ENCODE measurements at regions not wholly inside any gene's neighbourhood (a gene's known extent, or its start where the extent isn't known, plus 50 kb on each side); places are given as distances from the start of the nearest gene placed in this dataset.

- no peaks in the 10 kb centered on the region for H3K27me3 ChIP-seq
- no peaks in the 10 kb centered on the region for H3K36me3 ChIP-seq
- peaks cover 41% of the 10 kb centered on the region for H3K9me3 ChIP-seq
- no peak for DNase-seq
- H3K4me3 ChIP-seq, result no peak overlapping the region
These were observed 51.0 kb upstream of the VEGFC start for GRCh38 chr4:176843710-176844109.

GRCh38 chr4:176844448-176844847, 51.7 kb upstream of the VEGFC start:
- peaks cover 41% of the 10 kb centered on the region for H3K9me3 ChIP-seq
- H3K4me3 ChIP-seq, result no peak overlapping the region
- H3K27me3 ChIP-seq, result no peaks in the 10 kb centered on the region
- no peaks in the 10 kb centered on the region for H3K36me3 ChIP-seq
- DNase-seq, result no peak

- no peak for DNase-seq
- no peaks in the 10 kb centered on the region for H3K27me3 ChIP-seq
- no peaks in the 10 kb centered on the region for H3K36me3 ChIP-seq
- no peak overlapping the region for H3K4me3 ChIP-seq
- H3K9me3 ChIP-seq, result peaks cover 36% of the 10 kb centered on the region
These were observed 52.9 kb upstream of the VEGFC start for GRCh38 chr4:176845636-176846035.

GRCh38 chr4:176849076-176849475, 56.4 kb upstream of the VEGFC start:
- Histone ChIP-seq H3K27me3 (no peaks in the 10 kb centered on the region), H3K9me3 (peaks cover 55% of the 10 kb centered on the region), H3K4me3 (no peak overlapping the region), H3K36me3 (no peaks in the 10 kb centered on the region)
- no peak for DNase-seq

GRCh38 chr4:176850436-176850835, 57.7 kb upstream of the VEGFC start:
- Histone ChIP-seq H3K4me3 (no peak overlapping the region), H3K9me3 (peaks cover 50% of the 10 kb centered on the region), H3K27me3 (no peaks in the 10 kb centered on the region), H3K36me3 (no peaks in the 10 kb centered on the region)
- no peak for DNase-seq

- DNase-seq, result no peak
- Histone ChIP-seq H3K27me3 (no peaks in the 10 kb centered on the region), H3K36me3 (no peaks in the 10 kb centered on the region), H3K4me3 (no peak overlapping the region), H3K9me3 (peaks cover 39% of the 10 kb centered on the region)
These were observed 63.7 kb upstream of the VEGFC start for GRCh38 chr4:176856421-176856820.

- DNase-seq, result no peak
- no peak overlapping the region for H3K4me3 ChIP-seq
- peaks cover 16% of the 10 kb centered on the region for H3K9me3 ChIP-seq
- H3K27me3 ChIP-seq, result no peaks in the 10 kb centered on the region
- H3K36me3 ChIP-seq, result no peaks in the 10 kb centered on the region
These were observed 66.1 kb upstream of the VEGFC start for GRCh38 chr4:176858839-176859238.

- Histone ChIP-seq H3K36me3 (no peaks in the 10 kb centered on the region), H3K4me3 (no peak overlapping the region), H3K9me3 (peaks cover 6% of the 10 kb centered on the region), H3K27me3 (no peaks in the 10 kb centered on the region)
- DNase-seq, result no peak
These were observed 71.5 kb upstream of the VEGFC start for GRCh38 chr4:176864238-176864637.

GRCh38 chr4:176868676-176869075, 76.0 kb upstream of the VEGFC start:
- no peak for DNase-seq

GRCh38 chr4:176872461-176872860, 79.7 kb upstream of the VEGFC start:
- H3K9me3 ChIP-seq, result peaks cover 12% of the 10 kb centered on the region
- DNase-seq, result no peak
- no peak overlapping the region for H3K4me3 ChIP-seq
- H3K36me3 ChIP-seq, result no peaks in the 10 kb centered on the region
- no peaks in the 10 kb centered on the region for H3K27me3 ChIP-seq

More at GRCh38 chr4:176868676-176869075, 76.0 kb upstream of the VEGFC start:
- Histone ChIP-seq H3K27me3 (no peaks in the 10 kb centered on the region), H3K4me3 (no peak overlapping the region), H3K9me3 (peaks cover 12% of the 10 kb centered on the region), H3K36me3 (no peaks in the 10 kb centered on the region)

GRCh38 chr4:176874721-176875445, 82.2 kb upstream of the VEGFC start:
- Histone ChIP-seq H3K27me3 (no peaks in the 10 kb centered on the region), H3K4me3 (no peak overlapping the region), H3K36me3 (no peaks in the 10 kb centered on the region), H3K9me3 (peaks cover 22% of the 10 kb centered on the region)
- DNase-seq, result peak; percentile 51

GRCh38 chr4:176875446-176875930, 82.8 kb upstream of the VEGFC start:
- peak; percentile 69 for DNase-seq
- peaks cover 17% of the 10 kb centered on the region for H3K9me3 ChIP-seq
- no peaks in the 10 kb centered on the region for H3K36me3 ChIP-seq
- no peak overlapping the region for H3K4me3 ChIP-seq
- no peaks in the 10 kb centered on the region for H3K27me3 ChIP-seq

- DNase-seq, result no peak
These were observed 86.8 kb upstream of the VEGFC start for GRCh38 chr4:176879380-176880116.

GRCh38 chr4:176882206-176882605, 89.5 kb upstream of the VEGFC start:
- H3K27me3 ChIP-seq, result no peaks in the 10 kb centered on the region
- H3K36me3 ChIP-seq, result no peaks in the 10 kb centered on the region
- no peak for DNase-seq
- peaks cover 11% of the 10 kb centered on the region; the same call in 1 of the 2 replicates for H3K9me3 ChIP-seq
- H3K4me3 ChIP-seq, result no peak overlapping the region

More at GRCh38 chr4:176879380-176880116, 86.8 kb upstream of the VEGFC start:
- Histone ChIP-seq H3K9me3 (peaks cover 10% of the 10 kb centered on the region; the same call in 1 of the 2 replicates), H3K4me3 (no peak overlapping the region), H3K27me3 (no peaks in the 10 kb centered on the region), H3K36me3 (no peaks in the 10 kb centered on the region)

GRCh38 chr4:176883108-176883550, 90.4 kb upstream of the VEGFC start:
- no peak for DNase-seq
- Histone ChIP-seq H3K4me3 (peak overlapping the region; percentile 0; the same call in 1 of the 2 replicates), H3K27me3 (no peaks in the 10 kb centered on the region), H3K9me3 (peaks cover 13% of the 10 kb centered on the region; the same call in 1 of the 2 replicates), H3K36me3 (no peaks in the 10 kb centered on the region)

- H3K9me3 ChIP-seq, result peaks cover 11% of the 10 kb centered on the region; the same call in 1 of the 2 replicates
- H3K4me3 ChIP-seq, result peak overlapping the region; percentile 0; the same call in 1 of the 2 replicates
- DNase-seq, result peak; percentile 96
- no peaks in the 10 kb centered on the region for H3K27me3 ChIP-seq
- no peaks in the 10 kb centered on the region for H3K36me3 ChIP-seq
These were observed 91.1 kb upstream of the VEGFC start for GRCh38 chr4:176883681-176884418.

- H3K36me3 ChIP-seq, result no peaks in the 10 kb centered on the region
- no peaks in the 10 kb centered on the region for H3K27me3 ChIP-seq
- no peak overlapping the region for H3K4me3 ChIP-seq
- peaks cover 3% of the 10 kb centered on the region; the same call in 1 of the 2 replicates for H3K9me3 ChIP-seq
- DNase-seq, result no peak
These were observed 92.5 kb upstream of the VEGFC start for GRCh38 chr4:176885224-176885623.

All from MG63 (cell line).